PC-9 (cell line): ENCODE measurements at regions not wholly inside any gene's neighbourhood (a gene's known extent, or its start where the extent isn't known, plus 50 kb on each side); places are given as distances from the start of the nearest gene placed in this dataset.

Experiments
- BruUV-seq: library from RNA; stranded (reverse); fragments of 400-500 nt; replicated peaks from 2 replicates; lab custom pipeline; 2021; lab: Mats Ljungman, UMichigan
- CTCF ChIA-PET: fragments of 300-600 bp; sonication (Branson Sonifier 250); formaldehyde crosslinking; loops from one replicate; lab custom pipeline; 2022; ENCODE audit warnings: antibody characterized with exemption; lab: Charles Lee
- POLR2A ChIA-PET: fragments of 300-600 bp; sonication (Branson Sonifier 250); formaldehyde crosslinking; loops from one replicate; lab custom pipeline; 2022; ENCODE audit warnings: antibody characterized with exemption; ENCODE audit not compliant: unreplicated experiment; lab: Charles Lee
- DNase-seq, 2 experiments: peaks; one replicate each; pipeline versions ENCODE4 v3.0.0 to v3.0.0-alpha.2; 2015 to 2022; ENCODE audit warnings: mixed read lengths in 1 of 2
- H2AFZ ChIP-seq: fragments of 200-600 bp; sonication (generic); 2 replicates; pipeline ENCODE4 v1.8.1; 2017; ENCODE audit warnings: antibody characterized with exemption
- H3F3A ChIP-seq: fragments of 200-600 bp; sonication (generic); 2 replicates; pipeline ENCODE4 v1.8.1; 2017; ENCODE audit warnings: antibody characterized with exemption, mild to moderate bottlenecking, low read depth; ENCODE audit not compliant: insufficient read depth
- H3K27ac ChIP-seq: fragments of 200-600 bp; sonication (generic); 2 replicates; pipeline ENCODE4 v1.6.1; 2016; ENCODE audit warnings: mixed run types
- H3K27me3 ChIP-seq: fragments of 200-600 bp; sonication (generic); 2 replicates; pipeline ENCODE4 v1.6.1; 2016; ENCODE audit warnings: low read depth, mixed run types; ENCODE audit not compliant: insufficient read depth
- H3K36me3 ChIP-seq: fragments of 200-600 bp; sonication (generic); 2 replicates; pipeline ENCODE4 v1.6.1; 2016; ENCODE audit warnings: low read depth, mixed run types
- H3K4me1 ChIP-seq: fragments of 200-600 bp; sonication (generic); replicated peaks from 2 replicates; pipeline ENCODE4 v1.6.1; 2016; ENCODE audit warnings: mixed run types; ENCODE audit not compliant: insufficient read depth
- H3K4me2 ChIP-seq: fragments of 200-600 bp; sonication (generic); 2 replicates; pipeline ENCODE4 v1.6.1; 2017; ENCODE audit warnings: mixed run types
- H3K4me3 ChIP-seq: fragments of 200-600 bp; sonication (generic); 2 replicates; pipeline ENCODE4 v1.6.1; 2016; ENCODE audit warnings: mixed run types
- H3K79me2 ChIP-seq: fragments of 200-600 bp; sonication (generic); 2 replicates; pipeline ENCODE4 v1.6.1; 2017; ENCODE audit warnings: low read depth, mixed run types
- H3K9me2 ChIP-seq: fragments of 200-600 bp; sonication (generic); 2 replicates; pipeline ENCODE4 v1.8.1; 2017; ENCODE audit warnings: mild to moderate bottlenecking; ENCODE audit not compliant: insufficient read depth
- H3K9me3 ChIP-seq: fragments of 200-600 bp; sonication (generic); 2 replicates; pipeline ENCODE4 v1.8.1; 2016; ENCODE audit warnings: low read depth; ENCODE audit not compliant: insufficient read depth
- H4K20me1 ChIP-seq: fragments of 200-600 bp; sonication (generic); 2 replicates; pipeline ENCODE4 v1.8.1; 2017; ENCODE audit not compliant: insufficient read depth
- CTCF ChIP-seq: fragments of 200-600 bp; sonication (generic); conservative IDR thresholded peaks from 2 replicates; pipeline ENCODE4 v1.6.1; 2017; ENCODE audit warnings: mixed run types, antibody characterized with exemption, mild to moderate bottlenecking, moderate library complexity
- EZH2 ChIP-seq: fragments of 200-600 bp; sonication (generic); IDR thresholded peaks from 2 replicates; pipeline ENCODE4 v1.8.0; 2017; ENCODE audit warnings: antibody characterized with exemption, low read depth
- intact Hi-C: fragments of 100-400 bp; cut with micrococcal nuclease; formaldehyde crosslinking; loops from one replicate; pipeline ENCODE4 v1.10.0; 2022; ENCODE audit not compliant: unreplicated experiment

DNA sequence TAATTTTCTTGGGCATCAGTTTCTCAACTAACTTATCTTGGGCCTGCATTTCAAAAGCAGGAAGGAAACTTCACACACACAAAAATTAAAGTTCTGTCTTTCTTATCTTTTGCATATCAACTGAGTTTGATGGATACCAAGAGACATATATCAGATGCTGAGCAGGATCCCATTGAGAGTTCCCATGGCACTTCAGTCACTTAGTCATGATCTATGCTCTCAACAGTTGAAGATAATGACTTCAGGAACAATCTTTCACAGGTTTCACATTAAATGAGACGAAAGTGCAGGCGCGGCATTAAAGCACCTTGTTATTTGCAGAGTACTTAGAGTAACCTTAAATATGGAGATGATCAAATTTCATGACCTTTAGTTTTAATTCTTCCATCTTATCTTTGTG lies 2139.8 kb upstream of the CELF4 start:
- ChIA-PET CTCF (no interaction called here), POLR2A (interaction anchor here (0.6 kb wide), 1 partner anchor 10 kb away, joined by 4 read pairs; no protein-coding TSS in a partner anchor)
- TF ChIP-seq CTCF: no peak
- Histone ChIP-seq H3K4me1 (peaks cover 14% of the 10 kb centered on the region), H3K27ac (no peak overlapping the region), H3K4me2 (no peak overlapping the region), H3F3A (no peaks in the 10 kb centered on the region), H3K4me3 (no peak overlapping the region), H3K79me2 (no peaks in the 10 kb centered on the region), H3K27me3 (no peaks in the 10 kb centered on the region), H3K9me2 (no peaks in the 10 kb centered on the region), H2AFZ (no peak overlapping the region), H3K36me3 (no peaks in the 10 kb centered on the region), H3K9me3 (no peaks in the 10 kb centered on the region), H4K20me1 (no peaks in the 10 kb centered on the region)
- DNase-seq: no peak
- intact Hi-C loops: no loop called here
- no TSS peak for BruUV-seq

DNA sequence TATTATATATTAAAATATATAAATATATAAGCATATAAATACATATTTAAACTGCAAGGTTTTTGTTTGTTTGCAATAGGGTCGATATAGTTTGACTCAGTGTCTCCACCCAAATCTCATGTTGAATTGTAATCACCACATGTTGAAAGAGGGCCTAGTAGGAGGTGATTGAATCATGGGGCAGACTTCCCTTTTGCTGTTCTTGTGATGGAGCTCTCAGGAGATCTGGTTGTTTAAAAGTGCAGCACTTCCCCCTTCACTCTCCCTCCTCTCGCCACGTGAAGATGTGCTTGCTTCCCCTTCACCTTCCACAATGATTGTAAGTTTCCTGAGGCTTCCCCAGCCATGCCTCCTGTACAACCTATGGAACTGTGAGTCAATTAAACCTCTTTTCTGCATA lies 2137.3 kb upstream of the CELF4 start:
- Histone ChIP-seq H3K4me2 (no peak overlapping the region), H3F3A (no peaks in the 10 kb centered on the region), H4K20me1 (no peaks in the 10 kb centered on the region), H3K79me2 (no peaks in the 10 kb centered on the region), H3K27me3 (no peaks in the 10 kb centered on the region), H3K4me3 (no peak overlapping the region), H3K9me3 (no peaks in the 10 kb centered on the region), H3K4me1 (peaks cover 14% of the 10 kb centered on the region), H3K9me2 (no peaks in the 10 kb centered on the region), H3K36me3 (no peaks in the 10 kb centered on the region), H2AFZ (no peak overlapping the region), H3K27ac (no peak overlapping the region)
- BruUV-seq: no TSS peak
- POLR2A ChIA-PET: no interaction called here
- TF ChIP-seq EZH2: no peak
- no peak for TF ChIP-seq CTCF
- intact Hi-C loops: no loop called here
- DNase-seq: no peak
- CTCF ChIA-PET: no interaction called here

DNA sequence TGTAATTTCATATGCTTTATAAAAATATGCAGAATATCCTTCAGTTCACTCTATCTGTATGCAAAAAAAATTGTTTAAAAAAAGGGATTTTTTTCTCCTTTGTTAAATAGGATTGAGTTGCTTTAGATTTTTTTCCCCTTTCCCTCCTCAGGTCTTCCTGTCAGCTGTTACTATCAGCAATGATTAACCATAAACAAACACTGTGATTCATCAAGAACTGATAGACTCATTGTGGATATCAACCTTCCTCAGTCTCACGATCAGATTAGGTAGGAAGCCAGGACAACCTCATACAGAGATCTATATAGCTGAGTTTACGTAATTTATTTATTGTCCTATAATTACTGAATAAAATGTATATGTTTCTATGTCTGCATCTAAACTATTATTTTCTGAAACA lies 2136.2 kb upstream of the CELF4 start:
- intact Hi-C loops: no loop called here
- BruUV-seq: no TSS peak
- peak in 1 of 2 experiments; percentile 67 for DNase-seq

More for the DNA sequence above, 2136.2 kb upstream of the CELF4 start:
- Histone ChIP-seq H3K36me3 (no peaks in the 10 kb centered on the region), H3K27me3 (no peaks in the 10 kb centered on the region), H3K27ac (0 out of 2 replicates have a peak overlapping the region, but pooled peaks have one; percentile 29), H2AFZ (no peak overlapping the region), H3K79me2 (no peaks in the 10 kb centered on the region), H3K4me1 (peaks cover 14% of the 10 kb centered on the region), H3K4me3 (no peak overlapping the region), H4K20me1 (no peaks in the 10 kb centered on the region), H3K9me2 (no peaks in the 10 kb centered on the region), H3K4me2 (peak overlapping the region; percentile 8; the same call in 1 of the 2 replicates), H3F3A (no peaks in the 10 kb centered on the region), H3K9me3 (no peaks in the 10 kb centered on the region)
- ChIA-PET POLR2A (no interaction called here), CTCF (no interaction called here)
- TF ChIP-seq EZH2: no peak
- no peak for TF ChIP-seq CTCF
